Smooth muscle cell (in vitro differentiated cells): ENCODE measurements at regions not wholly inside any gene's neighbourhood (a gene's known extent, or its start where the extent isn't known, plus 50 kb on each side); places are given as distances from the start of the nearest gene placed in this dataset.
A peak's percentile ranks its signal among the peaks of the same experiment; 100 is the strongest.
"Not testable (repeated sequence)": the region's sequence is repeated elsewhere in the genome, so short reads cannot be mapped to it uniquely, and the experiment has no call there.

Source experiments
- DNase-seq: peaks from one replicate; lab custom pipeline; 2025; ENCODE audit not compliant: unreplicated experiment; lab: John Stamatoyannopoulos, UW
- H2AFZ ChIP-seq: fragments of 200-600 bp; sonication (generic); 2 replicates; pipeline ENCODE4 v1.6.0; 2016; ENCODE audit warnings: antibody characterized with exemption, low read depth, mild to moderate bottlenecking
- H3F3A ChIP-seq: fragments of 200-600 bp; sonication (generic); 2 replicates; pipeline ENCODE4 v1.6.0; 2017; ENCODE audit warnings: antibody characterized with exemption, low read depth
- H3K27ac ChIP-seq: fragments of 200-600 bp; sonication (generic); 2 replicates; pipeline ENCODE4 v1.5.1; 2016; ENCODE audit warnings: low read depth, mild to moderate bottlenecking
- H3K27me3 ChIP-seq: fragments of 200-600 bp; sonication (generic); 2 replicates; pipeline ENCODE4 v1.6.1; 2016; ENCODE audit warnings: low read depth, mild to moderate bottlenecking
- H3K36me3 ChIP-seq: fragments of 200-600 bp; sonication (generic); 2 replicates; pipeline ENCODE4 v1.5.1; 2016; ENCODE audit warnings: low read depth
- H3K4me1 ChIP-seq: fragments of 200-600 bp; sonication (generic); 2 replicates; pipeline ENCODE4 v1.5.1; 2016; ENCODE audit warnings: low read depth
- H3K4me2 ChIP-seq: fragments of 200-600 bp; sonication (generic); 2 replicates; pipeline ENCODE4 v1.6.0; 2016; ENCODE audit warnings: mild to moderate bottlenecking
- H3K4me3 ChIP-seq: fragments of 200-600 bp; sonication (generic); 2 replicates; pipeline ENCODE4 v1.5.1; 2016; ENCODE audit warnings: mild to moderate bottlenecking
- H3K79me2 ChIP-seq: fragments of 200-600 bp; sonication (generic); 2 replicates; pipeline ENCODE4 v1.6.0; 2016; ENCODE audit warnings: low read depth, mild to moderate bottlenecking
- H3K9ac ChIP-seq: fragments of 200-600 bp; sonication (generic); 2 replicates; pipeline ENCODE4 v1.6.0; 2016; ENCODE audit warnings: low read depth
- H3K9me3 ChIP-seq: fragments of 200-600 bp; sonication (generic); replicated peaks from 2 replicates; pipeline ENCODE4 v1.5.1; 2016; ENCODE audit warnings: low read depth
- H4K20me1 ChIP-seq: fragments of 200-600 bp; sonication (generic); 2 replicates; pipeline ENCODE4 v1.6.0; 2016; ENCODE audit warnings: low read depth
- CTCF ChIP-seq: fragments of 200-600 bp; sonication (generic); IDR thresholded peaks from 2 replicates; pipeline ENCODE4 v1.5.1; 2017; ENCODE audit warnings: borderline replicate concordance, mild to moderate bottlenecking, antibody characterized with exemption; ENCODE audit not compliant: insufficient read depth, poor library complexity, severe bottlenecking
- WGBS: methylation state at CpG from one replicate; pipeline ENCODE4 v1.1.7; 2016; ENCODE audit warnings: low lambda C conversion rate; 5-methylcytosine and 5-hydroxymethylcytosine counted together

GRCh38 chr2:145749556-145749955 lies 1229.6 kb upstream of the ZEB2 start:
- Histone ChIP-seq H4K20me1 (no peaks in the 10 kb centered on the region), H3K4me1 (peaks cover 29% of the 10 kb centered on the region), H3K79me2 (no peaks in the 10 kb centered on the region), H2AFZ (peak overlapping the region; percentile 32), H3K27me3 (no peaks in the 10 kb centered on the region), H3K4me2 (peak overlapping the region; percentile 3), H3F3A (peaks cover 32% of the 10 kb centered on the region), H3K4me3 (no peak overlapping the region), H3K9me3 (no peaks in the 10 kb centered on the region), H3K9ac (no peak overlapping the region), H3K27ac (peak overlapping the region; percentile 88), H3K36me3 (no peaks in the 10 kb centered on the region)
- WGBS: 90% methylated on average over 1 of the region's 1 CpG
- DNase-seq: no peak
- no peak for TF ChIP-seq CTCF

GRCh38 chr2:145748927-145749326 lies 1229.0 kb upstream of the ZEB2 start:
- no peak overlapping the region for H2AFZ ChIP-seq
- no peak overlapping the region for H3K27ac ChIP-seq
- peaks cover 32% of the 10 kb centered on the region for H3F3A ChIP-seq
- H3K4me1 ChIP-seq: peaks cover 27% of the 10 kb centered on the region
- H3K27me3 ChIP-seq: no peaks in the 10 kb centered on the region
- WGBS: 60% methylated on average over 2 of the region's 2 CpGs
- H3K36me3 ChIP-seq: no peaks in the 10 kb centered on the region
- no peaks in the 10 kb centered on the region for H3K79me2 ChIP-seq
- no peaks in the 10 kb centered on the region for H4K20me1 ChIP-seq
- DNase-seq: no peak
- no peak overlapping the region for H3K9ac ChIP-seq
- no peaks in the 10 kb centered on the region for H3K9me3 ChIP-seq
- no peak overlapping the region for H3K4me3 ChIP-seq
- TF ChIP-seq CTCF: no peak
- H3K4me2 ChIP-seq: peak overlapping the region; percentile 3

GRCh38 chr2:145747715-145748114 lies 1227.8 kb upstream of the ZEB2 start:
- Histone ChIP-seq H3K79me2 (no peaks in the 10 kb centered on the region), H2AFZ (no peak overlapping the region), H3K4me1 (peaks cover 17% of the 10 kb centered on the region), H3K27ac (no peak overlapping the region), H3K9me3 (no peaks in the 10 kb centered on the region), H3K27me3 (no peaks in the 10 kb centered on the region), H3F3A (peaks cover 28% of the 10 kb centered on the region), H3K4me2 (no peak overlapping the region), H3K36me3 (no peaks in the 10 kb centered on the region), H3K9ac (no peak overlapping the region), H4K20me1 (no peaks in the 10 kb centered on the region), H3K4me3 (no peak overlapping the region)
- no peak for DNase-seq
- no peak for TF ChIP-seq CTCF
- 98% methylated on average over 5 of the region's 5 CpGs for WGBS

- 29% methylated on average over 4 of the region's 4 CpGs for WGBS
- not testable (repeated sequence) for H3K9me3 ChIP-seq, H3K27me3 ChIP-seq, H3K79me2 ChIP-seq, H2AFZ ChIP-seq, H3K4me1 ChIP-seq, H4K20me1 ChIP-seq, H3K9ac ChIP-seq, H3K4me3 ChIP-seq, DNase-seq, H3K36me3 ChIP-seq, H3F3A ChIP-seq, H3K4me2 ChIP-seq
- H3K27ac ChIP-seq: peak overlapping the region; percentile 70
Measured at GRCh38 chr2:145745387-145745721, 1225.4 kb upstream of the ZEB2 start.
